ENCODE measurements at regions not wholly inside any gene's neighbourhood (a gene's known extent, or its start where the extent isn't known, plus 50 kb on each side); places are given as distances from the start of the nearest gene placed in this dataset.

- no peak for TF ChIP-seq CTCF (conservative IDR thresholded peaks at IDR 0.05; ENCODE audit: low read depth in 2 of 2)
- TF ChIP-seq EZH2phosphoT487 (IDR thresholded peaks at IDR 0.05; ENCODE audit: unreplicated experiment) = no peak
- TF ChIP-seq JUNB (IDR thresholded peaks at IDR 0.05; ENCODE audit: unreplicated experiment) = no peak
- TF ChIP-seq ETS1 (IDR thresholded peaks at IDR 0.05) = no peak
Measured at GRCh38 chr15:37516621-37517020, 416.3 kb upstream of the MEIS2 start (continued).

DNA sequence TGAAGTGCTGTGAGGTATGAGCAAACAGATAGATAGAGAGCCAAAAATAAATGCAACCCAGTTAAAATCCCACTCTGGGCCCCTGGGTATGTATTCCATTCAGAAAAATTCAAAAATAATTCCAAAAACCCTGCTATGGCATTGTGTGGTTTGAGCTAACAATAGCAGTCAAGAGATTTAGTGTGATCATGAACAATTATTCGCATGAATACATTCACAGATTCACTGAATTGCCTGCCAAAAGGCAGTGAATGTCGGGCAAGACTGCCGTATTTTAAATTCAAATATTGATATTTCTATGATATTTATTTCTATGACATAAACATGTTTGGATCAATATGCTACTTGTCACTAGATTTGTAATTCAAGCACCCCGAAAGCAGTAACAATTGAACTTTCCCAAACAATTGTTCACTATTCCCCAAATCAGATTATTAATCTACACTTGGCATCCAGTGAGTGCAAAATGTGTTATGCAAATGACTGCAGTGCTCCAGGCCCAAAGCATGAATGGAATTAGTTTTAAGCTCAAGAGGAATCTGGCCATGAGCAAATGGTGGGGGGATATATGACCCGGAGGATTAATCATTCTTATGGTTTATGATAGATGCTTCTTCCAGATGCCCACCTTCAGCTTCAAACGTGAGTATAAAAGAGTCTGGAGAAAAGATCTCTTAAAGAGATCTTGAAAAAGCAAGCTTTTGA, 417.0 kb upstream of the MEIS2 start:
- DNase-seq (ENCODE audit: low spot score) = no peak
- Histone ChIP-seq H3K4me2 (no peak overlapping the region), H3K36me3 (ENCODE audit: insufficient read depth) (no peaks in the 10 kb centered on the region), H3K9me2 (ENCODE audit: insufficient read depth) (no peaks in the 10 kb centered on the region; the same call in 1 of the 2 replicates), H3K27ac (ENCODE audit: low read depth) (no peak overlapping the region), H2AFZ (no peak overlapping the region), H3K4me1 (ENCODE audit: insufficient read depth) (no peaks in the 10 kb centered on the region), H4K20me1 (replicated peaks; ENCODE audit: insufficient read depth) (no peaks in the 10 kb centered on the region), H3K27me3 (ENCODE audit: insufficient read depth) (no peaks in the 10 kb centered on the region), H3K4me3 (no peak overlapping the region), H3F3A (replicated peaks; ENCODE audit: low read depth) (no peaks in the 10 kb centered on the region), H3K79me2 (replicated peaks; ENCODE audit: insufficient read depth) (no peaks in the 10 kb centered on the region)
- Mint-ChIP-seq H3K4me3 (no peak overlapping the region), H3K27me3 (ENCODE audit: insufficient read depth, low read depth, poor library complexity) (peaks cover 2% of the 10 kb centered on the region), H3K4me1 (peaks cover 8% of the 10 kb centered on the region; the same call in 1 of the 3 replicates), H3K27ac (no peak overlapping the region), H3K36me3 (ENCODE audit: low read depth) (no peaks in the 10 kb centered on the region), H3K9me3 (no peaks in the 10 kb centered on the region)
- ATAC-seq = no peak
- no peak for TF ChIP-seq CREB1 (CRISPR knock-in tag; IDR thresholded peaks at IDR 0.05; ENCODE audit: low read depth)
- no peak for TF ChIP-seq STAT1 (IDR thresholded peaks at IDR 0.05; ENCODE audit: unreplicated experiment)
- no peak for TF ChIP-seq POLR2AphosphoS5 (IDR thresholded peaks at IDR 0.05; ENCODE audit: low read depth)
- TF ChIP-seq ZNF114 (CRISPR knock-in tag; IDR thresholded peaks at IDR 0.05) = no peak
- TF ChIP-seq EZH2 (IDR thresholded peaks at IDR 0.05; ENCODE audit: low read depth, unreplicated experiment) = no peak
- TF ChIP-seq ETS1 (IDR thresholded peaks at IDR 0.05) = no peak
- no peak for TF ChIP-seq JUNB (IDR thresholded peaks at IDR 0.05; ENCODE audit: unreplicated experiment)
- TF ChIP-seq, protein P1, sequence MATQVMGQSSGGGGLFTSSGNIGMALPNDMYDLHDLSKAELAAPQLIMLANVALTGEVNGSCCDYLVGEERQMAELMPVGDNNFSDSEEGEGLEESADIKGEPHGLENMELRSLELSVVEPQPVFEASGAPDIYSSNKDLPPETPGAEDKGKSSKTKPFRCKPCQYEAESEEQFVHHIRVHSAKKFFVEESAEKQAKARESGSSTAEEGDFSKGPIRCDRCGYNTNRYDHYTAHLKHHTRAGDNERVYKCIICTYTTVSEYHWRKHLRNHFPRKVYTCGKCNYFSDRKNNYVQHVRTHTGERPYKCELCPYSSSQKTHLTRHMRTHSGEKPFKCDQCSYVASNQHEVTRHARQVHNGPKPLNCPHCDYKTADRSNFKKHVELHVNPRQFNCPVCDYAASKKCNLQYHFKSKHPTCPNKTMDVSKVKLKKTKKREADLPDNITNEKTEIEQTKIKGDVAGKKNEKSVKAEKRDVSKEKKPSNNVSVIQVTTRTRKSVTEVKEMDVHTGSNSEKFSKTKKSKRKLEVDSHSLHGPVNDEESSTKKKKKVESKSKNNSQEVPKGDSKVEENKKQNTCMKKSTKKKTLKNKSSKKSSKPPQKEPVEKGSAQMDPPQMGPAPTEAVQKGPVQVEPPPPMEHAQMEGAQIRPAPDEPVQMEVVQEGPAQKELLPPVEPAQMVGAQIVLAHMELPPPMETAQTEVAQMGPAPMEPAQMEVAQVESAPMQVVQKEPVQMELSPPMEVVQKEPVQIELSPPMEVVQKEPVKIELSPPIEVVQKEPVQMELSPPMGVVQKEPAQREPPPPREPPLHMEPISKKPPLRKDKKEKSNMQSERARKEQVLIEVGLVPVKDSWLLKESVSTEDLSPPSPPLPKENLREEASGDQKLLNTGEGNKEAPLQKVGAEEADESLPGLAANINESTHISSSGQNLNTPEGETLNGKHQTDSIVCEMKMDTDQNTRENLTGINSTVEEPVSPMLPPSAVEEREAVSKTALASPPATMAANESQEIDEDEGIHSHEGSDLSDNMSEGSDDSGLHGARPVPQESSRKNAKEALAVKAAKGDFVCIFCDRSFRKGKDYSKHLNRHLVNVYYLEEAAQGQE (IDR thresholded peaks at IDR 0.05; ENCODE audit: unreplicated experiment) = no peak
- TF ChIP-seq EZH2phosphoT487 (IDR thresholded peaks at IDR 0.05; ENCODE audit: unreplicated experiment) = no peak
- TF ChIP-seq CTCF (conservative IDR thresholded peaks at IDR 0.05; ENCODE audit: low read depth in 2 of 2) = no peak
- TF ChIP-seq ZNF331 (CRISPR knock-in tag; IDR thresholded peaks at IDR 0.05; ENCODE audit: low read depth) = no peak

Data from GM23338 (cell line).